Muscle of back (tissue), 3 donors: ENCODE measurements at regions not wholly inside any gene's neighbourhood (a gene's known extent, or its start where the extent isn't known, plus 50 kb on each side); places are given as distances from the start of the nearest gene placed in this dataset.

ENCODE experiments used
- DNase-seq, 3 donors: peaks; one replicate each; pipeline versions ENCODE4 v3.0.0 to v3.0.0-alpha.2; 2013

GRCh38 chr2:16334886-16335603 lies 330.6 kb downstream of the CYRIA start:
- no peak for DNase-seq

GRCh38 chr2:16334366-16334765 lies 331.3 kb downstream of the CYRIA start:
- DNase-seq: no peak

- DNase-seq: no peak
Measured at GRCh38 chr2:16333681-16334080, 332.0 kb downstream of the CYRIA start.

- peak in 2 of 3 donors; percentile 11 to 53 for DNase-seq
Measured at GRCh38 chr2:16332681-16333557, 332.7 kb downstream of the CYRIA start.

GRCh38 chr2:16331772-16332171 lies 333.9 kb downstream of the CYRIA start:
- no peak for DNase-seq

GRCh38 chr2:16330982-16331381 lies 334.7 kb downstream of the CYRIA start:
- no peak for DNase-seq

- peak in 2 of 3 donors; percentile 7 to 28 for DNase-seq
Measured at GRCh38 chr2:16330571-16330970, 335.1 kb downstream of the CYRIA start.

GRCh38 chr2:16330012-16330411 lies 335.6 kb downstream of the CYRIA start:
- peak in 1 of 3 donors; percentile 23 for DNase-seq

GRCh38 chr2:16329421-16329820 lies 336.2 kb downstream of the CYRIA start:
- no peak for DNase-seq

GRCh38 chr2:16328521-16329190 lies 337.0 kb downstream of the CYRIA start:
- DNase-seq: no peak

GRCh38 chr2:16327326-16327725 lies 338.3 kb downstream of the CYRIA start:
- DNase-seq: no peak

- DNase-seq: no peak
Measured at GRCh38 chr2:16326711-16327300, 338.8 kb downstream of the CYRIA start.

- DNase-seq: no peak
Measured at GRCh38 chr2:16325976-16326510, 339.6 kb downstream of the CYRIA start.

- no peak for DNase-seq
Measured at GRCh38 chr2:16325016-16325975, 340.3 kb downstream of the CYRIA start.

- DNase-seq: no peak
Measured at GRCh38 chr2:16324544-16324937, 341.1 kb downstream of the CYRIA start.

GRCh38 chr2:16323551-16324543 lies 341.8 kb downstream of the CYRIA start:
- DNase-seq: no peak

- DNase-seq: no peak
Measured at GRCh38 chr2:16323126-16323520, 342.5 kb downstream of the CYRIA start.

- DNase-seq: no peak
Measured at GRCh38 chr2:16322308-16323125, 343.1 kb downstream of the CYRIA start.
